GM06990 (cell line): ENCODE measurements at regions not wholly inside any gene's neighbourhood (a gene's known extent, or its start where the extent isn't known, plus 50 kb on each side); places are given as distances from the start of the nearest gene placed in this dataset.

Experiments
- DNase-seq: peaks from one replicate; pipeline ENCODE4 v3.0.0-alpha.2; 2011; ENCODE audit not compliant: insufficient read length; ENCODE audit errors: extremely low read depth
- H3K27me3 ChIP-seq: replicated peaks from 2 replicates; pipeline ENCODE4 v1.6.0; 2011; ENCODE audit warnings: low read length; ENCODE audit not compliant: control insufficient read depth, insufficient read depth
- H3K36me3 ChIP-seq: 2 replicates; pipeline ENCODE4 v1.5.1; 2011; ENCODE audit warnings: low read length; ENCODE audit not compliant: control insufficient read depth, insufficient read depth
- H3K4me3 ChIP-seq: replicated peaks from 2 replicates; pipeline ENCODE4 v1.5.1; 2011; ENCODE audit warnings: low read depth, mild to moderate bottlenecking, control low read depth, low read length
- CTCF ChIP-seq: IDR thresholded peaks from 2 replicates; pipeline ENCODE4 v1.5.1; 2011; ENCODE audit warnings: low read length, control low read depth, mild to moderate bottlenecking, inconsistent platforms; ENCODE audit not compliant: insufficient read depth, poor library complexity, severe bottlenecking

GRCh38 chr22:23401910-23402274, 178.2 kb downstream of the IGLL1 start:
- Histone ChIP-seq H3K36me3 (no peaks in the 10 kb centered on the region), H3K27me3 (no peaks in the 10 kb centered on the region; the same call in 1 of the 2 replicates), H3K4me3 (no peak overlapping the region)
- DNase-seq: no peak
- TF ChIP-seq CTCF: no peak

DNA sequence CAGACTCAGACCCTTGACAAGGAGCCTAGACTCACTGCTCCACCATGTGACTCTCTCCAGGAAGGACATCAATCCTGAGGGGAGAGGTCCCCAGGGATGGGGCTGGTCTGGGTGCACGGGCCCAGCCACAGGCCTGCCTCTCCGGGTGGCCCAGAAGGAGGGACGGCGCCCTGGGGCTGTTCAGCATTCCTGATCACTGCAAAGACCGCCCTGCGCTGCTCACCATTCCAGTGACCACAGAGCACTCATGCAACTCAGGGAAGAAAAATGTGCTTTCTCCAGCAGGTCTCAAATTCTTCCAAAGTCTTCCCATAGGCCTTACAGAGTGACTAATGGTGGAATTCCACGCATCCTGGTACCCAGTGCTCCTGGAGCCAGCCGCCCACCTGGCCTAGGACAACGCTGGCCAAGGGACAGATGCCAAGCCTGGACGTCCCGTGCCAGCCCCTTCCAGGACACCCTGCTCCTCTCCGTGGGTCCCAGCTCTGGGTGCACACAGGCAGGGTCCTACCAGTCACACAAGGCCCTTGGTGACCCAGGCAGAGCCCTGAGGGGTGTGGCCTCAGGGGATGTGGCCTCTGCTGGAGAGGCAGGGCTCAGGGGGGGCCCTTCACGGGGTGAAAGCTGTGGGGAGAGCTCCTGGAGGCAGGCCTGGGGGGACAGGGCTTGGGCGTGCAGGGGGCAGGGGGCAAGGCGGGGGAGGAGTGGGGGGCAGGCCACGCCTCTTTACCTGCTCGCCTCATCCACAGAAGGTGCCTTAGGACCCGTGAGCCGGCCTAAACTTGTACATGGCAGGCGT, 178.8 kb downstream of the IGLL1 start:
- H3K27me3 ChIP-seq: no peaks in the 10 kb centered on the region; the same call in 1 of the 2 replicates
- no peak overlapping the region for H3K4me3 ChIP-seq
- no peak for TF ChIP-seq CTCF
- DNase-seq: no peak
- H3K36me3 ChIP-seq: no peaks in the 10 kb centered on the region

DNA sequence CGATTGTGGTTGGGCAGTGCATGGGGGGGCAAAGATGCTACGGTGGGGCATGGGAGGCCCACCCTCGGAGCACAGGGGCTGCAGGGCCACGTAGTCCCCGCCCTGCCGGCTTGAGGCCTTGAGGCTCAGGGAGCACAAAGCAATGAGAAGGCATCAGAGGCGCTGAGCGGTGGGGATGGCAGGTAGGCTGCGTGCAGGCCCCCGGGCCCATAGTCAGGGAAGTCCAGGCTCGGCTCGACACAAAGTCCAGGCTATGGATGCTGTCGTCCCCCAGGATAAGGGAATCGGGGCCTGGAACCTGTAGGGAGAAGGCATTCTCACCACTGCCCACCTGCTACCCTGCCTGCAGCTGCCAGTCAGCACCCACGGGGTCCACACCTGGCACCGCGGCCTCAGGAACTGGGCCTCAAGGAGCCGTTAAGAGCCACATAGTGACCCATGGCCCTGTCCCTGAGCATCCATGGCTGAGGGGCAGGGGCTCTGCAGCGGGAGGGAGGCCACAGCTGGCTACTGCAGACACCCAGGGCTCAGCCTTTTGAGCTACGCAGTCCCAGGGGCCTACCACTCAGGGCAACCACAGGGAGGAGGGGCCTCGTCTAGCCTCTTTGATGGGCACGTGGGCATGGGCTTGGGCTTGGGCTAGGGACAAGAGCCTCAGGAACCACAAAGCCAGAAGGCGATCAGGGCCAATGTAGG, 179.7 kb downstream of the IGLL1 start:
- no peaks in the 10 kb centered on the region; the same call in 1 of the 2 replicates for H3K27me3 ChIP-seq
- no peak for DNase-seq
- H3K4me3 ChIP-seq: no peak overlapping the region
- TF ChIP-seq CTCF: no peak
- H3K36me3 ChIP-seq: no peaks in the 10 kb centered on the region

GRCh38 chr22:23399367-23400285, 180.5 kb downstream of the IGLL1 start:
- no peak for DNase-seq
- TF ChIP-seq CTCF: no peak
- Histone ChIP-seq H3K4me3 (no peak overlapping the region), H3K27me3 (no peaks in the 10 kb centered on the region), H3K36me3 (no peaks in the 10 kb centered on the region)

DNA sequence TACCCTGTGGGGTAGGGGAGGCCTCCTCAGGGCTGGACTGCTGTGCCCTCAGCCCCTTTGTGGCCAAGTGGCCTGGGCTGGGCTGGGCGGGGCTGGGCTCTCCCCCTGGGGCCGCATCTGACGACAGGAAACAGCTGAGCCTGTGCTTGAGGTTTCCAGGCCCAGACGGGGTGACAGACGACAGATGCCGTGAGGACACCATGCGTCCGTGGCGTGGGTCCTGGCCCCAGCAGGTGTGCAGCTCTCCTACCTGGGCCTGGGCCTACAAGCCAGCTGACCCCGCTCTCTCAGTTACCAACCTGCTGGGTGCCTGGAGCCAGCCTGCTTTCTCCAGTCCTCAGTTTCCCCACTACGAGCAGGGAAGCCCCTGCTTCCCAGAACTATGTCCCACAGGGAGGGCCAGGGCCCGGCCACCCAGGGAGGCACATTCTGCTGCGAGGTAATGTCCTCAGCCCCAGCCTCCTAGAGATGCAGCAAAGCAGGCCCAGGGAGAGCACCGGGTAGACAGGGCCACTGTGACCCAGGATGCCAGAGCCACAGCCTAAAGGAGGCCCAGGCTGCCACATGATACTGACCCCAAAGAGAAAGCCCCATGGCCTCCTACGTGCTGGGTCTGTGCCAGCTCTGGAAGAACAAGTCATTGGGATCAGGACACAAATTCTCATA, 181.3 kb downstream of the IGLL1 start:
- Histone ChIP-seq H3K36me3 (no peaks in the 10 kb centered on the region), H3K27me3 (no peaks in the 10 kb centered on the region), H3K4me3 (no peak overlapping the region)
- TF ChIP-seq CTCF: no peak
- DNase-seq: no peak
